ENCODE measurements at regions not wholly inside any gene's neighbourhood (a gene's known extent, or its start where the extent isn't known, plus 50 kb on each side); places are given as distances from the start of the nearest gene placed in this dataset.
A peak's percentile ranks its signal among the peaks of the same experiment; 100 is the strongest.

DNA sequence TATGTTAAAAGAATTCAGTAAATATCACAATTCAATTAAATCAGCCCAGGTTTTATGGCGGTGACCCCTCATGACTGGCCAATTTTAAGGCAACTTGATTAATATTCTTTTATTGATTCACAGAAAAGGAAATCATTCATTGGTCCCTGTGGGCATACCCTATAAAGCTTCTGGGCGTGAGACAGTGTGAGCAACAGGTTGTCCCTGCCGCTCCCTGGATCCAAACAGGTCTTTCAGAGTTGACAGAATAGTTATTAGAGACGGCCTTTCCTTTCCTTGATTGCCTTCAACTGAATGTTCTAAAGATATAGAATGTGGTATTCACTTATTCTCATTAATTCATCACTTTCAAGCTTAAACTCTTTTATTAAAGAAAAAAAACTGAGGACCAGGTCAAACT, 433.9 kb downstream of the KCNJ2 start:
- no peak for DNase-seq

DNA sequence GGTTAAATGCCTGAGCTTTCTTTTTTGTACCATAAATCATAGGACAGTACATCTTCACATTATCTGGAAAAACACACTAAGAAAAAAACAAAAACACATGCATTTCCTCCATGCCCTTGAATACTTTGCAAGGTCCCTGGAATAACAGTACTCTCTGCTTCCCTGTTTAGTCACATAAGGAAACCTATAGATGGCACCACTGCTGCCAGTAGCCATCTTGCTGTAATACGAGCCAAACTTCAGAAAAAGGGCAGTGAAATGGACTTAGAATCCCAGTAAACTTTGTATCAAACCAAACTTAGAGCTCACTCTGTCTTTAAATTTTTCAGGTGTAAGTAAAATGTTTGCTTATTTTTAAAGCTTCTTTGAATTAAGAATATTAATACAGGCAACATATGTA, 435.5 kb downstream of the KCNJ2 start:
- no peak for DNase-seq

GRCh38 chr17:70606086-70606485, 436.8 kb downstream of the KCNJ2 start:
- DNase-seq, result no peak

DNA sequence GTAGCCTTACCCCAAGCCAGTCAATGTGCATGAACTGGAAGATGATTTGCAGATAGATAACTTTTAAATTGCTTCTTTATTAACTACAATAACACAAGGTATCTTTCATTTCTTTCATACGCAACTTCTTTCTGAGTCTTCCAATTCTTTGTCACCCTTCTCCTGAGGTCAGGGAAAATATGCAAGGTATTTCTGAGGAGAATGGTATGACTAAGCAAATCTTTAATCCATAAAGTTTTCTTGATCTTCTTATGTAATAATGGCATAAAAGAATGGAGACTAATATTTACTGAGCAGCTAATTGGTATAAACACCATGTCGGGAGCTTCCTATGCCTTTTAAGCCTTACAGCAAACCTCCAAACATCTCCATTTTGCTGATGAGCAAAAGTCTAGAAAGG, 438.9 kb downstream of the KCNJ2 start:
- no peak for DNase-seq

GRCh38 chr17:70608957-70609356, 439.6 kb downstream of the KCNJ2 start:
- no peak for DNase-seq

GRCh38 chr17:70609566-70609965, 440.2 kb downstream of the KCNJ2 start:
- DNase-seq, result no peak

DNA sequence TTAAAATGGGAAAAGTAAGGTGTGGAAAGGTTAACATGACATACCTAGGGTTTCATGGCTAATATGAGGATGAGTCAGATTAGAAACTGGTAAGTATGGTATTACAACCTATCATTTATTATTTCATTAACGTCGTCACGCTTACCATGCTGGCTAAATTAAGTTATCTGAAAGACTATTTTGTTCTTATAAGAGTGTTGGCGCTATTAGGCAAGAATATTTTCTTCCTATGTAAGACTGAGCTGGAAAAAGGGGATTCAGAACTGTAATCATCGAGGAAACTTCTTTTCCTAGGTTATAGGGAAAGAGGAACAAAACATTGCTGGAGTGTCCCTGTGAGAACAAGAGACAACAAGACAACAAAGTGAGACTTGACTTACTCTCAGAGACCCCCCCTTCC, 440.8 kb downstream of the KCNJ2 start:
- DNase-seq, result no peak

DNA sequence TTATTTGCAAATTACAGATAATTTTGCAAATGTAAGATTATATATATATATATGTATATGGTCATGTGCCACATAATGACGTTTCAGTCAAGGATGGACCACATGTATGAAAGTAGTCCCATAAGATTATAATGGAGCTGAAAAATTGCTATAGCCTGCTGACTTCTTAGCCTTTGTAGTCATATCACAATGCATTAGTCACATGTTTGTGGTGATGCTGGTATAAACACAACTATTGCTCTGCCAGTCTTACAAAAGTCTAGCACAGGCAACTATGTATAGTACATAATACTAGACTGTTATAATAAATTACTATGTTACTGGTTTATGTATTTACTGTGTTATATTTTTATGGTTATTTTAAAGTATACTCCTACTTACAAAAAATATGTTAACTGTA, 444.3 kb downstream of the KCNJ2 start:
- no peak for DNase-seq

DNA sequence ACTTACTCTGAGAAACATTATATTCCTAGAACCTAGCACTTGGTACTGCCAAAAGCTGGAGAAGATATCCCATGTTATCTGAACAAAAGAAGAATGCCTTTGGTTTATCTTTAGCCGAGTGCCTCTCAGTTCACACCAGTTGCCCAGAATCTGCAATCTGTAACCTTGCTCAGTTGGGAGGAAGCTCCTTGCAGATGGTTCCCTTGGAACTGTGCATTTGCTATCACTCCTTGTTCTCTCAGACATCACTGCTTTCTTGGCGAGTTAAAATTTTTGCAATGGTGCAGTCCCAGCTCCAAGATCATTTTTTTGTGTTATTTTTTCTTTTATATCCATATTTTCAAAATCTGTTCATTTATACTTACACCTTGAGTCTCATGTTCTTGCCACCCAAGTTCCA, 446.5 kb downstream of the KCNJ2 start:
- DNase-seq, result no peak

DNA sequence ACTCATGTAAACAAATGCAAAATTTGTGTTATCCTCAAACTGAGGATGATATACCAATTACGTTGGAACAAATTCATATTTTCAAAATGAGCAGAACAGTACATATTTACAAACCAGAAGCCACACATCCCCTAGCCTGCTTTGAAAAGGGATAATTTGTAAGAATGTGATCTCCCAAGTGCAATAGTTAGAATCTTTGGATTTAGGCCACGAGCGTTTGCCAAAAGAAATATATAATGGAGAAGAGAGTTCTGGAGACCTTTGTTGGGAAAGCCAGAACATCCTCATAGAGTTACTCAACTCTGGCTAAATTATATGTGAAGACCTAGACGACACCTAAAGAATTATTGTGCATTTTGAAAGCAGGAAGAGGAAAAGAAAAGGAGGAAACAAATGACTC, 449.3 kb downstream of the KCNJ2 start:
- no peak for DNase-seq

- DNase-seq, result no peak
Observed at GRCh38 chr17:70621566-70621965, 452.2 kb downstream of the KCNJ2 start.

GRCh38 chr17:70622368-70623260, 453.3 kb downstream of the KCNJ2 start:
- DNase-seq, result no peak

DNA sequence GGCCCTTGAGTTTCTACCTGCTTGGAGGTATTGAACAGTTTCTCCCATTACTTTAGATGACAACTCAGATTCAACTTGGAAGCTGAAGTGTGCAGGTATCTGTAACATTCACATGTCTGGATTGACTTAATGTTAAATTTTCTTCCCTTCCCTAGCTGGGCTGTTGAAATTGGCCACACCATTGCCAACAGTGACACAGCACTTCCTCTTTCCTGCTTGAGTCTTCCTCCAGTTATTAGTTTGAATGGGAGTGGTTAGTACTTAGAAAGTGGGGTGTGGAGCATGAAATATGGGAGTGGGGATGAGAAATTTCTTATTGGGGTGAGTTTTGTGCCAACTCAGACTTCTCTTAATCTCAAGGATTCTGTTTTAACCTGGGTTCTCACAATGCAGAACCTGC, 454.9 kb downstream of the KCNJ2 start:
- DNase-seq, result no peak

GRCh38 chr17:70629902-70630301, 460.6 kb downstream of the KCNJ2 start:
- no peak for DNase-seq

- peak; percentile 22 for DNase-seq
Observed at GRCh38 chr17:70636517-70637133, 467.3 kb downstream of the KCNJ2 start.

- no peak for DNase-seq
Observed at GRCh38 chr17:70642059-70642458, 472.7 kb downstream of the KCNJ2 start.

DNA sequence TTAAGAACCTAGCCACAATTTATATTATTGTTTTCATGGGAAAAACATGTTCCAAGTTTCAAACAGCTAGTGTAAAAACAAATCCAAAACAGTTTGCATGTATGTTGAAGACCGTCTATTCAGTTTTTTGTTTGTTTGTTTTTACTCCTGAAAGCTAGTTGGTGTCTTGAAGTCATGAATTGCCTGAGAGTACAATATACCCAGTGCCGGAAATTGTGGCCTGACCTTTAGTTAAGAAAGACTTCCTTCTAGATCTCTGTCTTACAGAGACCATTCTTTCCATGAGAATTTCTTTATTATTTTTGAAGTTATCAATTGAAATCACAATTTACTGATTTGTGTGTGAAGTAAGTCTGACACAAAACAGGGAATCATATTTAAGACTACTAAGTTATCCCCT, 474.8 kb downstream of the KCNJ2 start:
- DNase-seq, result no peak

- no peak for DNase-seq
Observed at GRCh38 chr17:70646673-70647072, 477.3 kb downstream of the KCNJ2 start.

DNA sequence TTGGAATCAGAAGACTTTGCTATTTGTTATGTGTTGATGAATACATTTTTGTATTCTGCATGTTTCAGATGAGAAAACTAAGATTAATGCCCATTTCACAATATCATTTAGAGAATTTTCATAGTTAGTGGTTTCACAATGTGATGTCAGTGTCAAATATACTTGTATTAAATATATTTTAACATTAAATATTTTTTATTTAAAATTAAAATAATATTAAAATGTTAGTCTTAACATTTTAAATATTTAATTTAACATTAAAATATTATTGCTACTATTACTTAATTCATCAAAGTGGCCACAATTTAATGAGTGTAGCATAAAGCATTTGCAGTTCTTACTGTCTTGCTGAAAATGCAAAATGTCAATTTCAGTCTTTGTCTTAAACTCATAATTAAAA, 478.8 kb downstream of the KCNJ2 start:
- DNase-seq, result no peak

GRCh38 chr17:70653850-70654249, 484.5 kb downstream of the KCNJ2 start:
- no peak for DNase-seq

DNA sequence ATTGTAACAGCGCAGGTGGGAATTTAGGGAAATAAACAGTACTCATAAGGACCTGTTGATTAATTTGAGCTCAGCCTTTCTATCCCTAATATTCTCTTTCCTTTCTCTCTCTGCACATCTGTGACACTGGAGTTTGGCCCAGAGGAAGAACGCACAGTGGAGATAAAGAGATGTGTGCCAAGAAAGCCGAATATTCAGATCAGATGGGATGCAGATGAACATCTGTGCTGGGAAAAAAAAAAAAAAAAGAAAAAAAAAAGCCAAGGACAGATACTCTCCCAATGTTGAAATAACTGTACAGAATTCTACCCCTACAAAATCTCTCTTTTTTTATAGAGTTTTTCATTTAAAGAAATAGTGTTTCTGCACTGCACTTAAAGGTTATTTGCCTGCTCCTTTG, 485.4 kb downstream of the KCNJ2 start:
- DNase-seq, result no peak

DNA sequence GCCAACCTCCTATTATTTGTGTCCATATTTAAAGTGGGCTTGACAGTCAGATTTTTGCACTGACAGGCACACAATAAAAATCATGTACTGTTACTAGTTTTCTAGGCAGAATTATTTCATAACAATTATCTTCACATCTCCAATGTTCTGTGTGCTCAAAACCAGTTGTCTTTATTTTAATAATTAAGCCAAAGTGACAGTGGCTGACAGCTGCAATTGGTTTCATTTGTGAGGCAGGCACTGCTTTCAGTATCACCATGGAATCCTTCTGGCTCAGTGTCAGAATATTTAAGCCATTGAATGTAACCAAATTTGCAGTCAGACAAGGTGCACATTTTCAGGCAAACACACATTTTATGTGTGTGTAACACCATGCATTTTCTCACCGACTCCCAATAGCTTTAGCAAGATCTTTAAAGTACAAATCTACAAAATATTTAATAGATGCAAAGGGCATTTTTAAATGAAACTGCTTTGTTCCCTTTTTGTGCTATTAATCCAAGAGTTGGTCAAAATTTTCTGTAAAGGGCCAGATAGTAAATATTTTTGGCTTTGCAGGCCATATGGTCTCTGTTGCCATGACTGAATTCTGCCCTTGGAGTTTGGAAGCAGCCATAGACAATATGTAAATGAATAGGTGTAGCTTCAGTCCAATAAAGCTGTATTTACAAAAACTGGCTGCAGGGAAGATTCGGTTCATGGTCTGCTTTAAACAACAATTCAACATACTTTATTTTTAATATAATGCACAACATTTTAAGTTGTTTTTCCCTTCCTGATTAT, 486.0 kb downstream of the KCNJ2 start:
- no peak for DNase-seq

- no peak for DNase-seq
Observed at GRCh38 chr17:70658317-70658716, 489.0 kb downstream of the KCNJ2 start.

DNA sequence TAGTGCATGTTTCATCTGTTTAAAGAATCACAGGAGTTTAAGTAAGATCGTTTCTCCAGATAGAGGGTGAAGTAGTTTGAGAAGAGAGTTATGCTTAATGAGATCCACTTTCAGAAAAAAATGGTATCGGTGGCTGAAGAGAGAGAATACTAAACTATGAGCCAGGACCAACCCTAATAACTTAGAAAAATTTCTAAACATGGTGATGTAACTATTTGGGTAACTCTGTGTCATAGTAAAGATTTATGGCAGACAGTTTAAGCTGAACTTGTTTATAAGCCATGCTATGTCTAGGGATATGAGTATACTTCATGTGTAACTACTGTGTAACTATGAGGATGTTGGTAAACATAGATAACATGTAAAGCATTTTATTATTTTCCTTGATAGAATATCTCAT, 489.5 kb downstream of the KCNJ2 start:
- DNase-seq, result no peak

Data from CD4-positive, alpha-beta T cell treated with Interleukin-12 subunit alpha and Interleukin-12 subunit beta, for 1 hour (primary cell).